DND-41 (cell line): ENCODE measurements at regions not wholly inside any gene's neighbourhood (a gene's known extent, or its start where the extent isn't known, plus 50 kb on each side); places are given as distances from the start of the nearest gene placed in this dataset.

Experiments
- ATAC-seq: fragments of 200-7000 bp; cut with Tn5 transposase; 3 replicates; pipeline ENCODE4 v1.9.1; 2021; ENCODE audit warnings: low read depth; ENCODE audit not compliant: insufficient read depth
- DNase-seq: peaks from one replicate; pipeline ENCODE4 v3.0.0-alpha.2; 2020
- H2AFZ ChIP-seq: 2 replicates; pipeline ENCODE4 v1.6.0; 2012; ENCODE audit warnings: low read depth, low read length
- H3K27ac ChIP-seq: 2 replicates; pipeline ENCODE4 v1.5.1; 2012; ENCODE audit warnings: low read length, inconsistent platforms
- H3K27me3 ChIP-seq: fragments of 200-600 bp; sonication (generic); 2 replicates; pipeline ENCODE4 v1.6.0; 2012; ENCODE audit warnings: low read length, mild to moderate bottlenecking, inconsistent platforms; ENCODE audit not compliant: insufficient read depth, poor library complexity
- H3K36me3 ChIP-seq: 2 replicates; pipeline ENCODE4 v1.5.1; 2012; ENCODE audit warnings: low read length, inconsistent platforms; ENCODE audit not compliant: insufficient read depth
- H3K4me1 ChIP-seq: 2 replicates; pipeline ENCODE4 v1.5.1; 2012; ENCODE audit warnings: mild to moderate bottlenecking, low read length; ENCODE audit not compliant: insufficient read depth
- H3K4me2 ChIP-seq: 2 replicates; pipeline ENCODE4 v1.6.0; 2012; ENCODE audit warnings: mild to moderate bottlenecking, moderate library complexity, low read length, inconsistent platforms; ENCODE audit not compliant: insufficient read depth
- H3K4me3 ChIP-seq, 2 experiments: fragments of 200-600 bp in 1 of 2; shearing (Covaris generic) in 1 of 2; 2 replicates each; pipeline ENCODE4 v1.5.1; 2012 to 2016; ENCODE audit warnings: inconsistent platforms in 2 of 2, low read length in 2 of 2, mild to moderate bottlenecking in 2 of 2, low read depth in 1 of 2, moderate library complexity in 1 of 2
- H3K79me2 ChIP-seq: 2 replicates; pipeline ENCODE4 v1.6.0; 2012; ENCODE audit warnings: low read length, inconsistent platforms; ENCODE audit not compliant: insufficient read depth
- H3K9ac ChIP-seq: 2 replicates; pipeline ENCODE4 v1.6.0; 2012; ENCODE audit warnings: low read depth, mild to moderate bottlenecking, inconsistent platforms, low read length, moderate library complexity
- H3K9me3 ChIP-seq: 2 replicates; pipeline ENCODE4 v1.5.1; 2012; ENCODE audit warnings: low read length, moderate library complexity, mild to moderate bottlenecking, inconsistent platforms; ENCODE audit not compliant: insufficient read depth, severe bottlenecking
- H4K20me1 ChIP-seq: 2 replicates; pipeline ENCODE4 v1.6.0; 2012; ENCODE audit warnings: low read length; ENCODE audit not compliant: insufficient read depth
- CTCF ChIP-seq: IDR thresholded peaks from 2 replicates; pipeline ENCODE4 v1.5.1; 2012; ENCODE audit warnings: borderline replicate concordance, low read length, moderate library complexity, mild to moderate bottlenecking; ENCODE audit not compliant: poor library complexity, severe bottlenecking; ENCODE audit errors: extremely low read depth
- EZH2 ChIP-seq: IDR thresholded peaks from 3 replicates; pipeline ENCODE4 v1.6.1; 2012; ENCODE audit warnings: borderline replicate concordance, low read depth, mild to moderate bottlenecking, moderate library complexity, low read length, inconsistent platforms; ENCODE audit not compliant: severe bottlenecking

- Histone ChIP-seq H3K27ac (no peak overlapping the region), H4K20me1 (no peaks in the 10 kb centered on the region), H3K79me2 (no peaks in the 10 kb centered on the region), H3K9ac (no peak overlapping the region), H3K9me3 (no peaks in the 10 kb centered on the region), H2AFZ (no peak overlapping the region), H3K4me3 (no peak overlapping the region), H3K36me3 (no peaks in the 10 kb centered on the region), H3K27me3 (no peaks in the 10 kb centered on the region), H3K4me1 (peaks cover 23% of the 10 kb centered on the region), H3K4me2 (no peak overlapping the region)
- no peak for TF ChIP-seq EZH2
- TF ChIP-seq CTCF = no peak
- ATAC-seq = no peak
- no peak for DNase-seq
Observed at GRCh38 chrX:39862963-39863362, 234.8 kb downstream of the BCOR start.

GRCh38 chrX:39866229-39866628 is 231.5 kb downstream of the BCOR start:
- Histone ChIP-seq H3K27me3 (no peaks in the 10 kb centered on the region), H3K36me3 (no peaks in the 10 kb centered on the region), H3K9me3 (no peaks in the 10 kb centered on the region), H3K4me2 (no peak overlapping the region), H3K9ac (no peak overlapping the region), H2AFZ (no peak overlapping the region), H3K4me1 (peaks cover 29% of the 10 kb centered on the region), H3K4me3 (no peak overlapping the region), H3K27ac (no peak overlapping the region), H4K20me1 (no peaks in the 10 kb centered on the region), H3K79me2 (no peaks in the 10 kb centered on the region)
- DNase-seq (no peak), ATAC-seq (no peak)
- TF ChIP-seq CTCF (no peak), EZH2 (no peak)

- H2AFZ ChIP-seq = no peak overlapping the region
- no peaks in the 10 kb centered on the region for H3K9me3 ChIP-seq
- peak; percentile 94 for ATAC-seq
- H3K4me1 ChIP-seq = peaks cover 23% of the 10 kb centered on the region
- peak overlapping the region; percentile 79 for H3K27ac ChIP-seq
- H4K20me1 ChIP-seq = no peaks in the 10 kb centered on the region
- H3K79me2 ChIP-seq = no peaks in the 10 kb centered on the region
- no peaks in the 10 kb centered on the region for H3K27me3 ChIP-seq
- DNase-seq = peak; percentile 85
- no peak for TF ChIP-seq CTCF
- TF ChIP-seq EZH2 = no peak
- no peaks in the 10 kb centered on the region for H3K36me3 ChIP-seq
- H3K4me2 ChIP-seq = peak overlapping the region; percentile 34
- no peak overlapping the region for H3K9ac ChIP-seq
- no peak overlapping the region for H3K4me3 ChIP-seq
Observed at GRCh38 chrX:39869846-39870601, 227.7 kb downstream of the BCOR start.

- Histone ChIP-seq H3K79me2 (no peaks in the 10 kb centered on the region), H2AFZ (no peak overlapping the region), H3K27ac (no peak overlapping the region), H3K4me3 (no peak overlapping the region), H3K4me2 (no peak overlapping the region), H3K4me1 (peaks cover 24% of the 10 kb centered on the region), H3K9ac (no peak overlapping the region), H3K27me3 (no peaks in the 10 kb centered on the region), H3K36me3 (no peaks in the 10 kb centered on the region), H4K20me1 (no peaks in the 10 kb centered on the region), H3K9me3 (no peaks in the 10 kb centered on the region)
- ATAC-seq (no peak), DNase-seq (no peak)
- TF ChIP-seq CTCF (no peak), EZH2 (no peak)
Observed at GRCh38 chrX:39871648-39872047, 226.1 kb downstream of the BCOR start.
